Keratinocyte (primary cell): ENCODE measurements at regions not wholly inside any gene's neighbourhood (a gene's known extent, or its start where the extent isn't known, plus 50 kb on each side); places are given as distances from the start of the nearest gene placed in this dataset.

Experiments
- DNase-seq: peaks from one replicate; pipeline ENCODE4 v3.0.0-alpha.2; 2011; ENCODE audit warnings: low read depth, missing footprints, low spot score
- FAIRE-seq: peaks from 2 replicates; lab custom pipeline; 2011; peaks lifted over from hg19 to GRCh38; lab: Jason Lieb, UNC
- H2AFZ ChIP-seq: 2 replicates; pipeline ENCODE4 v1.6.0; 2012; ENCODE audit warnings: low read length, control low read depth, inconsistent platforms; ENCODE audit not compliant: control insufficient read depth
- H3K27ac ChIP-seq: 2 replicates; pipeline ENCODE4 v1.5.1; 2011; ENCODE audit warnings: low read length; ENCODE audit not compliant: control insufficient read depth, insufficient read depth
- H3K27me3 ChIP-seq: 3 replicates; pipeline ENCODE4 v1.6.0; 2011; ENCODE audit warnings: low read length; ENCODE audit not compliant: control insufficient read depth, insufficient read depth; ENCODE audit errors: extremely low read depth
- H3K36me3 ChIP-seq, 2 experiments: 2 replicates in 1 of 2; 3 replicates in 1 of 2; pipeline ENCODE4 v1.5.1; 2011; ENCODE audit warnings: low read length in 2 of 2, mild to moderate bottlenecking in 1 of 2; ENCODE audit not compliant: control insufficient read depth in 2 of 2, insufficient read depth in 2 of 2; ENCODE audit errors: extremely low read depth in 1 of 2
- H3K4me1 ChIP-seq: 3 replicates; pipeline ENCODE4 v1.5.1; 2011; ENCODE audit warnings: low read length; ENCODE audit not compliant: control insufficient read depth, insufficient read depth; ENCODE audit errors: extremely low read depth
- H3K4me2 ChIP-seq: 3 replicates; pipeline ENCODE4 v1.6.0; 2011; ENCODE audit warnings: low read depth, low read length; ENCODE audit not compliant: control insufficient read depth, insufficient read depth; ENCODE audit errors: extremely low read depth
- H3K4me3 ChIP-seq, 3 experiments: fragments of 200-600 bp in 1 of 3; sonication (generic) in 1 of 3; 2 replicates in 2 of 3; 3 replicates in 1 of 3; pipeline ENCODE4 v1.5.1; 2011 to 2016; ENCODE audit warnings: low read length in 3 of 3, mild to moderate bottlenecking in 3 of 3, control low read depth in 2 of 3, inconsistent platforms in 1 of 3, low read depth in 1 of 3, mixed read lengths in 1 of 3, mixed run types in 1 of 3, moderate library complexity in 1 of 3; ENCODE audit not compliant: control insufficient read depth in 2 of 3, insufficient read depth in 2 of 3; ENCODE audit errors: extremely low read depth in 1 of 3
- H3K79me2 ChIP-seq: 2 replicates; pipeline ENCODE4 v1.6.0; 2012; ENCODE audit warnings: low read length; ENCODE audit not compliant: control insufficient read depth, insufficient read depth
- H3K9ac ChIP-seq: 3 replicates; pipeline ENCODE4 v1.6.0; 2011; ENCODE audit warnings: low read length; ENCODE audit not compliant: control insufficient read depth, insufficient read depth; ENCODE audit errors: extremely low read depth
- H3K9me1 ChIP-seq: 3 replicates; pipeline ENCODE4 v1.6.0; 2011; ENCODE audit warnings: low read length; ENCODE audit not compliant: control insufficient read depth, insufficient read depth; ENCODE audit errors: extremely low read depth
- H3K9me3 ChIP-seq: 2 replicates; pipeline ENCODE4 v1.5.1; 2012; ENCODE audit warnings: low read depth, low read length; ENCODE audit not compliant: control insufficient read depth
- H4K20me1 ChIP-seq: 3 replicates; pipeline ENCODE4 v1.6.0; 2011; ENCODE audit warnings: low read length; ENCODE audit not compliant: control insufficient read depth, insufficient read depth; ENCODE audit errors: extremely low read depth
- EZH2 ChIP-seq: IDR thresholded peaks from one replicate; pipeline ENCODE4 v1.6.1; 2012; ENCODE audit warnings: inconsistent platforms, mild to moderate bottlenecking, low read length, moderate library complexity
- dilution Hi-C: fragments of 300-500 bp; cut with MboI; formaldehyde crosslinking; loops from one replicate; pipeline ENCODE4 v1.7.0; 2020; ENCODE audit warnings: low sequenced_read_pairs; ENCODE audit not compliant: extremely low pct_ligation_motif_present
- TF ChIP-seq, protein P1 (sequence below), 3 experiments: IDR thresholded peaks in 1 of 3; conservative IDR thresholded peaks in 1 of 3; optimal IDR thresholded peaks in 1 of 3; 2 replicates in 2 of 3; 3 replicates in 1 of 3; pipeline versions ENCODE3 to v1.5.1; 2011; ENCODE audit warnings: low read length in 3 of 3, mild to moderate bottlenecking in 3 of 3, moderate library complexity in 2 of 3, control low read depth in 1 of 3, inconsistent platforms in 1 of 3; ENCODE audit not compliant: insufficient read depth in 2 of 3; ENCODE audit errors: extremely low read depth in 1 of 3

DNA sequence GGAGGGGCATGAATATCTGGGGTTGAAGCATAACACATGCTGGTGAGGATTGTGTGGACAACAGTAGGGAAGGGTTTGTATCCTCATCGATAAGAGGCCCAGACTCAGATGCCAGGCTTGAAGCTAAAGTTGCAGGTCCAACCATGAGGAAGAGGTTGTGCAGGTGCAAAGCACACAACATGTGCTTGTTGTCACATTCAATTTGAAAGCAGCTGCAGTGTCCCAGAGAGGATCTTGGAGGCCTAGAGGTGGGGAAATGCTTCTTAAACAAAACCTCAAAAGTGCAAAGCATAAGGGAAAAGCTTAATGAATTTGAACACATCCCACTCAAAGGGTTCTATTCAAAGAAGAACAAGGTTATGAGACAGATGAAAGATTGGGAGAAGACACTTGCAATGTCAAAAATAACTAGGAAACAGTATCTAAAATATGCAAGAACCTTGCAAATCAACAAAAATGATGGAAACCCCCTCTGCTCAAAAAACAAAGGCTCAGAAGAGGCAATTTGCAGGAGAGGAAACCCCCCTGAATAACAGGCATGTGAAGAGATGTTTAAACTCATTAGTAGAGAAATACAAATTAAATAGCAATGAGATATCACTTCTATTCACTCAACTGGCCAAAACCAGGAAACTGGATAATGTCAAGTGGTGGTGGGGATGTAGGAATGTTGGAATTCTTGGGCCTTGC lies 187.1 kb downstream of the KATNAL1 start:
- Histone ChIP-seq H3K79me2 (no peaks in the 10 kb centered on the region), H3K9me1 (no peaks in the 10 kb centered on the region), H3K36me3 (no peaks in the 10 kb centered on the region), H2AFZ (peak overlapping the region; percentile 16), H3K27me3 (no peaks in the 10 kb centered on the region), H3K9me3 (no peaks in the 10 kb centered on the region), H3K4me1 (peaks cover 36% of the 10 kb centered on the region), H3K9ac (no peak overlapping the region), H3K4me2 (peak overlapping the region; percentile 82), H3K27ac (no peak overlapping the region), H4K20me1 (no peaks in the 10 kb centered on the region), H3K4me3 (no peak overlapping the region)
- no peak for FAIRE-seq
- dilution Hi-C loops = no loop called here
- DNase-seq = no peak
- TF ChIP-seq EZH2 = no peak
- TF ChIP-seq, protein P1, sequence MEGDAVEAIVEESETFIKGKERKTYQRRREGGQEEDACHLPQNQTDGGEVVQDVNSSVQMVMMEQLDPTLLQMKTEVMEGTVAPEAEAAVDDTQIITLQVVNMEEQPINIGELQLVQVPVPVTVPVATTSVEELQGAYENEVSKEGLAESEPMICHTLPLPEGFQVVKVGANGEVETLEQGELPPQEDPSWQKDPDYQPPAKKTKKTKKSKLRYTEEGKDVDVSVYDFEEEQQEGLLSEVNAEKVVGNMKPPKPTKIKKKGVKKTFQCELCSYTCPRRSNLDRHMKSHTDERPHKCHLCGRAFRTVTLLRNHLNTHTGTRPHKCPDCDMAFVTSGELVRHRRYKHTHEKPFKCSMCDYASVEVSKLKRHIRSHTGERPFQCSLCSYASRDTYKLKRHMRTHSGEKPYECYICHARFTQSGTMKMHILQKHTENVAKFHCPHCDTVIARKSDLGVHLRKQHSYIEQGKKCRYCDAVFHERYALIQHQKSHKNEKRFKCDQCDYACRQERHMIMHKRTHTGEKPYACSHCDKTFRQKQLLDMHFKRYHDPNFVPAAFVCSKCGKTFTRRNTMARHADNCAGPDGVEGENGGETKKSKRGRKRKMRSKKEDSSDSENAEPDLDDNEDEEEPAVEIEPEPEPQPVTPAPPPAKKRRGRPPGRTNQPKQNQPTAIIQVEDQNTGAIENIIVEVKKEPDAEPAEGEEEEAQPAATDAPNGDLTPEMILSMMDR (optimal IDR thresholded peaks at IDR 0.05 in 1 of 3, IDR thresholded peaks at IDR 0.05 in 1 of 3, conservative IDR thresholded peaks at IDR 0.05 in 1 of 3; ENCODE audit: extremely low read depth in 1 of 3, insufficient read depth in 2 of 3, low read length in 3 of 3) = no peak

DNA sequence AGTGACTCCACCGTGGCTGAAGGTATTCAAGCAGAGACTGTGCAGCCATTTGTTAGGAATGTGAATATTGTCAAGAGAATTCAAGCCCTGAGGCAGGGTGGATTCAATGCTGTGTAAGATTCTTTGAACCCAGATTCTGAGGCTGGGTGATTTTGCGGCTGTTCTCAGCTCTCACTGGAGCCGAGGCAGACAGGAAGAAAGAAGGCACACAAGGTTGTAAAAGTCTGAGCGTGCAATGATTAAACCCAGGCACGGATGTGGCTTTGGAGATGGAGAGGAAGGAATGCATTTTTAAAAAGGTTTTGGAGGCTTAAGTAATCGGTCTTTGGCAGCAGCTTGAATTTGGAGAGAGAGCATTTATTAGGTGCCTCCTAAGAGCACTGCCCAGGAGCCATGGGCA lies 187.9 kb downstream of the KATNAL1 start:
- no peaks in the 10 kb centered on the region for H3K36me3 ChIP-seq
- H3K27ac ChIP-seq = peak overlapping the region; percentile 48
- H3K4me1 ChIP-seq = peaks cover 38% of the 10 kb centered on the region
- H3K79me2 ChIP-seq = no peaks in the 10 kb centered on the region
- H3K27me3 ChIP-seq = no peaks in the 10 kb centered on the region
- H3K4me3 ChIP-seq = peak overlapping the region in 2 of 3 experiments; percentile 3 to 42
- peak overlapping the region; percentile 82 for H3K4me2 ChIP-seq
- H3K9me1 ChIP-seq = no peaks in the 10 kb centered on the region
- TF ChIP-seq EZH2 = no peak
- TF ChIP-seq, protein P1 (optimal IDR thresholded peaks at IDR 0.05 in 1 of 3, IDR thresholded peaks at IDR 0.05 in 1 of 3, conservative IDR thresholded peaks at IDR 0.05 in 1 of 3; ENCODE audit: extremely low read depth in 1 of 3, insufficient read depth in 2 of 3, low read length in 3 of 3) = no peak
- peak; percentile 63 for DNase-seq
- H4K20me1 ChIP-seq = no peaks in the 10 kb centered on the region
- no peaks in the 10 kb centered on the region for H3K9me3 ChIP-seq
- H2AFZ ChIP-seq = peak overlapping the region; percentile 82
- dilution Hi-C loops = no loop called here
- peak; percentile 90 for FAIRE-seq
- H3K9ac ChIP-seq = peak overlapping the region; percentile 40
